ENCODE measurements at regions not wholly inside any gene's neighbourhood (a gene's known extent, or its start where the extent isn't known, plus 50 kb on each side); places are given as distances from the start of the nearest gene placed in this dataset.
A peak's percentile ranks its signal among the peaks of the same experiment; 100 is the strongest.

GRCh38 chr15:35305946-35306345, 220.9 kb upstream of the NANOGP8 start:
- intact Hi-C loops (cut with DNase I; ENCODE audit: low total_unique reads): no loop called here
- H3K9me3 ChIP-seq: no peaks in the 10 kb centered on the region
- peaks cover 0 to 19% of the 10 kb centered on the region in 2 donors for H3K4me1 ChIP-seq
- no peaks in the 10 kb centered on the region for H3K27me3 ChIP-seq
- peak in 1 of 2 donors; percentile 66 for DNase-seq
- no peak overlapping the region for H3K4me3 ChIP-seq
- TF ChIP-seq, protein P1, sequence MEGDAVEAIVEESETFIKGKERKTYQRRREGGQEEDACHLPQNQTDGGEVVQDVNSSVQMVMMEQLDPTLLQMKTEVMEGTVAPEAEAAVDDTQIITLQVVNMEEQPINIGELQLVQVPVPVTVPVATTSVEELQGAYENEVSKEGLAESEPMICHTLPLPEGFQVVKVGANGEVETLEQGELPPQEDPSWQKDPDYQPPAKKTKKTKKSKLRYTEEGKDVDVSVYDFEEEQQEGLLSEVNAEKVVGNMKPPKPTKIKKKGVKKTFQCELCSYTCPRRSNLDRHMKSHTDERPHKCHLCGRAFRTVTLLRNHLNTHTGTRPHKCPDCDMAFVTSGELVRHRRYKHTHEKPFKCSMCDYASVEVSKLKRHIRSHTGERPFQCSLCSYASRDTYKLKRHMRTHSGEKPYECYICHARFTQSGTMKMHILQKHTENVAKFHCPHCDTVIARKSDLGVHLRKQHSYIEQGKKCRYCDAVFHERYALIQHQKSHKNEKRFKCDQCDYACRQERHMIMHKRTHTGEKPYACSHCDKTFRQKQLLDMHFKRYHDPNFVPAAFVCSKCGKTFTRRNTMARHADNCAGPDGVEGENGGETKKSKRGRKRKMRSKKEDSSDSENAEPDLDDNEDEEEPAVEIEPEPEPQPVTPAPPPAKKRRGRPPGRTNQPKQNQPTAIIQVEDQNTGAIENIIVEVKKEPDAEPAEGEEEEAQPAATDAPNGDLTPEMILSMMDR (IDR thresholded peaks at IDR 0.05): no peak
- peak overlapping the region; percentile 64 to 70 for H3K27ac ChIP-seq
- no peaks in the 10 kb centered on the region for H3K36me3 ChIP-seq

- H3K27ac ChIP-seq: peak overlapping the region; percentile 9 to 64
- peaks cover 0 to 19% of the 10 kb centered on the region in 2 donors for H3K4me1 ChIP-seq
- DNase-seq: no peak
- no peaks in the 10 kb centered on the region for H3K36me3 ChIP-seq
- intact Hi-C loops (cut with DNase I; ENCODE audit: low total_unique reads): no loop called here
- no peaks in the 10 kb centered on the region for H3K27me3 ChIP-seq
- no peak overlapping the region for H3K4me3 ChIP-seq
- no peak for TF ChIP-seq POLR2A (IDR thresholded peaks at IDR 0.05)
- H3K9me3 ChIP-seq: no peaks in the 10 kb centered on the region
Observed at GRCh38 chr15:35305031-35305550, 220.0 kb upstream of the NANOGP8 start.

GRCh38 chr15:35304389-35304788, 219.3 kb upstream of the NANOGP8 start:
- Histone ChIP-seq H3K4me3 (no peak overlapping the region), H3K36me3 (no peaks in the 10 kb centered on the region), H3K4me1 (peaks cover 0 to 14% of the 10 kb centered on the region in 2 donors), H3K27ac (peak overlapping the region; percentile 9 to 64), H3K9me3 (no peaks in the 10 kb centered on the region), H3K27me3 (no peaks in the 10 kb centered on the region)
- no peak for TF ChIP-seq POLR2A (IDR thresholded peaks at IDR 0.05)
- TF ChIP-seq, protein P1 (IDR thresholded peaks at IDR 0.05): no peak
- intact Hi-C loops (cut with DNase I; ENCODE audit: low total_unique reads): no loop called here
- no peak for DNase-seq

DNA sequence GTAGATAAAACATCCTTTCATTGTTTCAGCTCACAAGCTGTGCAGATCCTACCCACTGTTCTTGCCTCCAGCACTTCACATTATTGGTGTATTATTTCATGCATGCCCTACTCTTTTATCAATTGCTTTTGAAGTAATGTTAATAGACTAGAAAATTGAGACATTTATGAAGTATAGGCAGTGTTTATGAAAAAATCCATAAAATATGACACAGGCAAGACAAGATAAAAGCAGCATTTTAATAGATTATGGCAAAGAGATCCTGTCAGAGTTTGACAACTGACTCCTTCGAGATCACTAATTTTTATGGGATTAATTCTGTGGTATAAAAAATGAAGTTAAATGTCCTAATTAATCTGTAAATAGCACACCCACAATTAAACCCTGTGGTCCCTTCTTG, 217.2 kb upstream of the NANOGP8 start:
- no peak for DNase-seq
- H3K27me3 ChIP-seq: no peaks in the 10 kb centered on the region
- intact Hi-C loops (cut with DNase I; ENCODE audit: low total_unique reads): no loop called here
- H3K4me3 ChIP-seq: no peak overlapping the region
- no peak for TF ChIP-seq POLR2A (IDR thresholded peaks at IDR 0.05)
- TF ChIP-seq, protein P1 (IDR thresholded peaks at IDR 0.05): no peak
- no peaks in the 10 kb centered on the region for H3K9me3 ChIP-seq
- H3K4me1 ChIP-seq: no peaks in the 10 kb centered on the region
- H3K36me3 ChIP-seq: no peaks in the 10 kb centered on the region
- no peak overlapping the region for H3K27ac ChIP-seq

GRCh38 chr15:35301088-35301487, 216.0 kb upstream of the NANOGP8 start:
- no peaks in the 10 kb centered on the region for H3K9me3 ChIP-seq
- H3K27me3 ChIP-seq: no peaks in the 10 kb centered on the region
- no peak overlapping the region for H3K27ac ChIP-seq
- TF ChIP-seq, protein P1 (IDR thresholded peaks at IDR 0.05): no peak
- TF ChIP-seq POLR2A (IDR thresholded peaks at IDR 0.05): no peak
- H3K4me3 ChIP-seq: no peak overlapping the region
- no peak for DNase-seq
- no peaks in the 10 kb centered on the region for H3K4me1 ChIP-seq
- intact Hi-C loops (cut with DNase I; ENCODE audit: low total_unique reads): no loop called here
- H3K36me3 ChIP-seq: no peaks in the 10 kb centered on the region
